ENCODE measurements at regions not wholly inside any gene's neighbourhood (a gene's known extent, or its start where the extent isn't known, plus 50 kb on each side); places are given as distances from the start of the nearest gene placed in this dataset.

DNA sequence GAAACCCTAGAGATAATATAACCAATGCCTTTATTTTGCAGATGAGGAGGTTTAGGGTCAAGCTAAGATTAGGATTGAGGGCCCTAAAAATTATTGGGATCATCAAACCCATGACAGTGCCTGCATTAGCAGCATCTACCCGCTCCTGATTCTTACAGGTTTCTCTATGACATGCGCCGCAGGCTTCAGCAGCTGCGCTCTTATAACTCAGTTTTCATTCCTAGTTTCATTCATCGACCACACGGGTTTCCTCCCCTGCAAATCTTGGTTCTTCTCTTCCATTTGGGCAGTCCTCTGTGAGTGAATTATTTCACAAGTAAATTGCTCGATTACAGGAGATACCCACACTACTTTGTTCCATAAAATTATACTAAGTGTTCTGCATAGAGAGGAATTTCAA is 137.2 kb downstream of the SLC24A2 start:
- TF ChIP-seq POLR2A (IDR thresholded peaks at IDR 0.05; ENCODE audit: low read depth, low read length), result no peak
- TF ChIP-seq POLR2AphosphoS5 (IDR thresholded peaks at IDR 0.05; ENCODE audit: low read depth, low read length), result no peak
